ENCODE measurements at regions not wholly inside any gene's neighbourhood (a gene's known extent, or its start where the extent isn't known, plus 50 kb on each side); places are given as distances from the start of the nearest gene placed in this dataset.
A peak's percentile ranks its signal among the peaks of the same experiment; 100 is the strongest.

DNA sequence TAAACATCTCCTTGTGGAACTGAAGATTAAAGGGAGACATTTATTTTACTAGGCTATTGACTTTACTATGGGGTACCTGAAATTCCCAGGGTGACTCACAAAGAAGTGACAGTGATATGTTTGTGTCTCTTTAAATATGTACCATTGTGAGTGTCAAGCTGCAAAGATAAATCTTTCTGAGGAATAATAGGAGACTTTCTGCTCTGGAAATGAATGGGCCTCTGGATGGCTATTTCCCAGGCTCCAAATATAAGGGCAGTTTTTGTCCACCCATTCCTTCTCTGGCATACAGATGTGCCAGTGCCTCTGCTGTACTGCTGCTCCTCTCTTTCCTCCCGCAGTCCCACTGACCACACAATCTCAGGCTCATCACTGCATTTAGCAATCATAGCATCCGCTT is 586.4 kb upstream of the CNTNAP5 start:
- no peaks in the 10 kb centered on the region for H3K27me3 Mint-ChIP-seq (ENCODE audit: insufficient read depth)
- no peak overlapping the region for H3K27ac Mint-ChIP-seq
- H3K27me3 ChIP-seq (ENCODE audit: control insufficient read depth, insufficient read depth, low read length, poor library complexity, severe bottlenecking), result no peaks in the 10 kb centered on the region
- H3K4me3 ChIP-seq (ENCODE audit: low read length), result no peak overlapping the region
- no peaks in the 10 kb centered on the region for H3K9me3 Mint-ChIP-seq
- no peak for DNase-seq
- no peak overlapping the region for H3K27ac ChIP-seq (ENCODE audit: low read depth, low read length)
- 92 to 100% methylated on average over 2 of the region's 2 CpGs for WGBS, 2 experiments (ENCODE audit: insufficient coverage in 1 of 2, insufficient read length in 1 of 2)
- H3K4me1 Mint-ChIP-seq, result peaks cover 10% of the 10 kb centered on the region
- H3K9ac ChIP-seq (ENCODE audit: extremely low read depth, low read length, poor library complexity, severe bottlenecking), result no peak overlapping the region
- no peaks in the 10 kb centered on the region for H3K9me3 ChIP-seq (ENCODE audit: control insufficient read depth, low read length)
- H3K36me3 Mint-ChIP-seq (ENCODE audit: low read depth), result no peaks in the 10 kb centered on the region
- H3K36me3 ChIP-seq (ENCODE audit: control insufficient read depth, insufficient read depth, low read length), result no peaks in the 10 kb centered on the region
- no peaks in the 10 kb centered on the region for H3K4me1 ChIP-seq (ENCODE audit: control insufficient read depth, insufficient read depth, low read length)
- TF ChIP-seq, protein P1, sequence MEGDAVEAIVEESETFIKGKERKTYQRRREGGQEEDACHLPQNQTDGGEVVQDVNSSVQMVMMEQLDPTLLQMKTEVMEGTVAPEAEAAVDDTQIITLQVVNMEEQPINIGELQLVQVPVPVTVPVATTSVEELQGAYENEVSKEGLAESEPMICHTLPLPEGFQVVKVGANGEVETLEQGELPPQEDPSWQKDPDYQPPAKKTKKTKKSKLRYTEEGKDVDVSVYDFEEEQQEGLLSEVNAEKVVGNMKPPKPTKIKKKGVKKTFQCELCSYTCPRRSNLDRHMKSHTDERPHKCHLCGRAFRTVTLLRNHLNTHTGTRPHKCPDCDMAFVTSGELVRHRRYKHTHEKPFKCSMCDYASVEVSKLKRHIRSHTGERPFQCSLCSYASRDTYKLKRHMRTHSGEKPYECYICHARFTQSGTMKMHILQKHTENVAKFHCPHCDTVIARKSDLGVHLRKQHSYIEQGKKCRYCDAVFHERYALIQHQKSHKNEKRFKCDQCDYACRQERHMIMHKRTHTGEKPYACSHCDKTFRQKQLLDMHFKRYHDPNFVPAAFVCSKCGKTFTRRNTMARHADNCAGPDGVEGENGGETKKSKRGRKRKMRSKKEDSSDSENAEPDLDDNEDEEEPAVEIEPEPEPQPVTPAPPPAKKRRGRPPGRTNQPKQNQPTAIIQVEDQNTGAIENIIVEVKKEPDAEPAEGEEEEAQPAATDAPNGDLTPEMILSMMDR (conservative IDR thresholded peaks at IDR 0.05), result no peak
- no peak overlapping the region for H3K4me3 Mint-ChIP-seq

DNA sequence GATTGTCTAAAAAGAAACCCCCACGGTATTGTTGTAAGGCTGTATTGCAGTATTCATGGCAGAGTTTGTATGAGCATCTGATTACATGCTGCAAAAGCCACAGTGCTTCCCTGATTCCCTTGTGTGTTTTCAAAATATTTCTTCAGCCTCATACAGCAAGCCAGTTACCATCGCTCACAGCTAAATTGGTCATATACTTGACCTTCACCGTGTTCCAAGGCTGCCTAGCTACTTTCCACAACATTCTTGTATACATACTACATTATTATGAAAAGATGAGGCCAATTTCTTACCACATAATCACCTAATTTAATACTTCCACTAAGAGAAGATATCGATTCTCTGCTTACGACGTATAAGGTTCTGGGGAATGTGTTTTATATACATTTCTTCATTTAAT is 576.3 kb upstream of the CNTNAP5 start:
- Histone ChIP-seq H3K27me3 (ENCODE audit: control insufficient read depth, insufficient read depth, low read length, poor library complexity, severe bottlenecking) (no peaks in the 10 kb centered on the region), H3K4me1 (ENCODE audit: control insufficient read depth, insufficient read depth, low read length) (no peaks in the 10 kb centered on the region), H3K4me3 (ENCODE audit: low read length) (no peak overlapping the region), H3K9me3 (ENCODE audit: control insufficient read depth, low read length) (no peaks in the 10 kb centered on the region), H3K9ac (ENCODE audit: extremely low read depth, low read length, poor library complexity, severe bottlenecking) (no peak overlapping the region), H3K27ac (ENCODE audit: low read depth, low read length) (peak overlapping the region; percentile 32), H3K36me3 (ENCODE audit: control insufficient read depth, insufficient read depth, low read length) (no peaks in the 10 kb centered on the region)
- Mint-ChIP-seq H3K4me3 (no peak overlapping the region), H3K9me3 (no peaks in the 10 kb centered on the region), H3K27me3 (ENCODE audit: insufficient read depth) (no peaks in the 10 kb centered on the region), H3K36me3 (ENCODE audit: low read depth) (no peaks in the 10 kb centered on the region), H3K27ac (no peak overlapping the region), H3K4me1 (no peaks in the 10 kb centered on the region)
- no peak for DNase-seq
- TF ChIP-seq, protein P1 (conservative IDR thresholded peaks at IDR 0.05), result no peak
- 93 to 100% methylated on average over 3 of the region's 6 CpGs for WGBS, 2 experiments (ENCODE audit: insufficient coverage in 1 of 2, insufficient read length in 1 of 2)

DNA sequence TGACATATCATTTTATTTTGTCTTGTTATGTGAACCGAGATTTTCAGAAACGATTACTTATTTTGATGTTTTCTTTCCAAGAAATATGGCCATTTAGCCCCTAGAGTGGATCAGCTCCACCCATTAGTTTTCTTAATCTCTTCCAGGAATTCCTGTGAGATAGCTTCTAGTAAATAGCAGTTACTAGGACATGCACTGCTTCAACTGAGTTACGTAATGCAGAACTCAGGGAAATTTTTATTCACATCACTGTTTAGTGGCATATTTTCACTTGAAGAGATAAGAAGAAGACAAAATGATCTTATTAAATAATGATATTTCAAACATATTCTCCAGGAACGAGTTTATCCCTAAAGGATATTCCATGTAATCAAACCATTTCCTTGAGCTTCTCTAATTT is 573.5 kb upstream of the CNTNAP5 start:
- Histone ChIP-seq H3K4me1 (ENCODE audit: control insufficient read depth, insufficient read depth, low read length) (no peaks in the 10 kb centered on the region), H3K9ac (ENCODE audit: extremely low read depth, low read length, poor library complexity, severe bottlenecking) (no peak overlapping the region), H3K27ac (ENCODE audit: low read depth, low read length) (no peak overlapping the region), H3K36me3 (ENCODE audit: control insufficient read depth, insufficient read depth, low read length) (no peaks in the 10 kb centered on the region), H3K9me3 (ENCODE audit: control insufficient read depth, low read length) (no peaks in the 10 kb centered on the region), H3K4me3 (ENCODE audit: low read length) (no peak overlapping the region), H3K27me3 (ENCODE audit: control insufficient read depth, insufficient read depth, low read length, poor library complexity, severe bottlenecking) (no peaks in the 10 kb centered on the region)
- Mint-ChIP-seq H3K4me3 (no peak overlapping the region), H3K36me3 (ENCODE audit: low read depth) (no peaks in the 10 kb centered on the region), H3K27me3 (ENCODE audit: insufficient read depth) (no peaks in the 10 kb centered on the region), H3K4me1 (no peaks in the 10 kb centered on the region), H3K27ac (no peak overlapping the region), H3K9me3 (no peaks in the 10 kb centered on the region)
- TF ChIP-seq, protein P1 (conservative IDR thresholded peaks at IDR 0.05), result no peak
- DNase-seq, result no peak
- WGBS, 2 experiments (ENCODE audit: insufficient coverage in 1 of 2, insufficient read length in 1 of 2), result 82 to 83% methylated on average over 1 to 4 of the region's 4 CpGs
